Muscle of back (tissue), 3 donors: ENCODE measurements at regions not wholly inside any gene's neighbourhood (a gene's known extent, or its start where the extent isn't known, plus 50 kb on each side); places are given as distances from the start of the nearest gene placed in this dataset.

Experiments
- DNase-seq, 3 donors: peaks; one replicate each; pipeline versions ENCODE4 v3.0.0 to v3.0.0-alpha.2; 2013

DNA sequence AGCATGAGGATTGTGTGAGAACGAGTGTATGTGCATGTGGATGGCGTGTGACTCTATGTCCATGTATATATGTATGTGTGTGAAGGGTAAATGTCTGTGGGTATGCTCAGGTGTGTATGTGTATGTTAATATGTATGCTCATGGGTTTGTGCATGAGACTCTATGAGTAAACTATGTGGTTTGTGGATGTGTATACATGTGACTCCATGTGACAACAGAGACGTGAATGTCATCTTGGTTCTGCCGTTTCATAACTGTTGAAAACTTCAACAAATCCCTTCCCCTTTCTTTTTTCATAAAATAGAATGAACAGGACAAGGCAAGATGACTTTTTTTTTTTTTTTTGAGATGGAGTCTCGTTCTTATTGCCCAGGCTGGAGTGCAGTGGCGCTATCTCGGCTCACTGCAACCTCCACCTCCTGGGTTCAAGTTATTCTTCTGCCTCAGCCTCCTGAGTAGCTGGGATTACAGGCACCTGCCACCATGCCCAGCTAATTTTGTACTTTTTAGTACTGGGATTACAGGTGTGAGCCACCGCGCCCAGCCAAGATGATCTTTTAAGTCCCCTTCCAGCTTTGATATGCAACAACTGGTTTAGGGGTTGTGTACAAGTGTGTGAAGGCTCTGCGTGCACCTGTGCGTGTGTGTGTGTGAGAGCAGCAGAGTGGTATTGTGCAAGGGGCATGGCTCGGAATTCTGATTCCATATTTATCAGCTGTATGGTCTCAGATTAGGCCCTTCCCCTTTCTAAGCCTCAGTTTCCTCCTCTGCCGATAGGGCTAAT lies 106.3 kb downstream of the EBNA1BP2 start:
- no peak for DNase-seq

DNA sequence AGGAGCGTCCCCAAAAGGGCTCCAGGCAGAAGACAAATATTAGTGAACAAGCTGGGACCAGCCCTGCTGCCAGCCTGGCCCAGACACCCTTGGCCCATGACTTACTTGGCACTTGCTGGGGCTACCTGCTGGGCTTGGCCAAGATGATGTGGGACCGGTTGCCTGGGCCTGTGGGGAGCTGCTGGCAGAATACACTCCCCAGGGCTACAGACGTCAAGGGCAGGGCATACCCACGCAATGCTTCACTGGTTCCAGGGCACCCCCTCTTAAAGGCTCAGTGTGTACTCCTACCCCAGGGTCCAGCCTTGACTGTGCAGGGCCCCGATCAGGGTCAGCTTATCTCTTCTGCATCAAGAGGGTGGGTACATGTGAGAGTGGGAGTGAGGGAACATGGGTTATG lies 106.5 kb upstream of the SLC2A1 start:
- no peak for DNase-seq

DNA sequence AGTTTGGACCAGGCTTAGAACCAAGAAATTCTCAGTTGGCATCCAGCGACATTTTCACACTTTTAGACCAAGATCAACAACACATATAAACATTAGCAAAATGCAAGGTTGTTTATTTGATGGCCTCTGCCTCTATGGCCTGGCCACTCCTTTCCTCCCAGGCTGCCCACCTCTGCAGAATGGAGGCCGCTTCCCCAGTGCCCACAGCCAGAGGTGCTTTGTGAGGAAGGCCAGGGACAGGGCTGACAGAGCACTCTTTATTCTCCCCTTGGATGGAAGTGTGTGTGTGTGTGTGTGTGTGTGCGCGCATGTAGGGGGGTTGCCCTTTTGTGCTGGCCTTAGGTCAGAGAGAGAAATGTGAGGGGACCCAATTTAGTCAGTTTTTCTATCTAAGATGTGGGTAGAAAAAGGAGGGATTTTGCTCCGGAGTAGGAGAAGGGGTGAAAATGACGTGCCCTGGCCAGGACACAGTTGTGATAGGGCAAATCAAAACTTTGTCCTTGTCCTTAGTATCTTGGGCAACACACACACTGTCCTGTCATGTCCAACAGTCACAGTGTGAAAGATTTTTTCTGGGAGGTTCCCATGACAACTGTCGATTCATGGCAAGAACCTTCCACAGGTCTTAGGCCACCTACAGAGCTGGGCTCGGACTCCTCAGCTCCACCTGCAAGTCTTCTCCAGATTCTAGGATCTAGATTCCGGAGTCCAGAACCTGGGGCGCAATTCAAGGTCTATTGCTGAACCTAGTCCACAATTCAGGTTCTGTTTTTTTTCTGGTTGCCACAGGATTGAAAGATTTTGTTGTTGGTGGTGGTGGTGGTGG lies 104.9 kb upstream of the SLC2A1 start:
- DNase-seq: no peak

DNA sequence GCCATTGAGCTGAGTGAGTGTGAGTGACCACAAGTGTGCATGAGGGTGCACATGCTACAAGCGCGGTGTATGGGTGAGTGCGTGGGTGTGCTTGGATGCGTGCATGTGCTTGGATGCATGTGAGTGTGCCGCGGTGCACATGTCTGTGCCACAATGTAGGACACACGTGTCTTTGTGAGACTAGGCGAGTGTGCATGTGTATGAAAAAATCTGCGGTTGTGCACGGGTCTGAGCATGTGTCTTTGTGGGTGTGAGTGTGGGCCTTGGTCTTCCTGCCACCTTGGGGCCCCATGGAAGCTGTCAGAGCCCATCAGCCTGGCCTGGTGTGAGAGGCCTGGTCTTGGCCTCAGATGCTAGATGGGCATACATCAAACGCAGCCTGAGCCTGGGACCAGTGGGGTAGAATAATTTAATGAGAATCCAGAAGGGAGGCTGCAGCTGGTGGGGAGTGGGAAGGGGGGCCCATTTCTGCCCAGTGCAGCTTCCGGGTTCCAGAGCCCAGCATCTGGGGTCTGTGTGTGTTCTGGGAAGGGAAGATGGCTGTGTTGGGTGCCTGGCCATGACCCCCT lies 103.9 kb upstream of the SLC2A1 start:
- DNase-seq: no peak

DNA sequence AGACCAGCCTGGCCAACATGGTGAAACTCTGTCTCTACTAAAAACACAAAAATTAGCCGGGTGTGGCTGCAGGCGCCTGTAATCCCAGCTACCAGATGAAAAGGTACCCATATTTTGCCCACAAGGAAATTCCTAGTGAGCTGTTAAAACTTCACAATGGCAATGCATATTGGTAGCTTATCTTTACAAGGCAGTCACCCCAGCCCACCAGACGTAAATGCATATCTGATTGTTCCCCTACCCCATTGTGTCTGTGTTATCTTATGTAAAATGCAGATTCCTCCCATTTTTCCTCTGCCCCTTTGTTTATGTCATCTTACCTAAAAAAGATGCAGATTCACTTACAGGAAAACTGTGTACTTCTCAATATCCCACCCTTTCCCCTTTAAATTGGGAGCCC lies 103.1 kb upstream of the SLC2A1 start:
- DNase-seq: no peak

DNA sequence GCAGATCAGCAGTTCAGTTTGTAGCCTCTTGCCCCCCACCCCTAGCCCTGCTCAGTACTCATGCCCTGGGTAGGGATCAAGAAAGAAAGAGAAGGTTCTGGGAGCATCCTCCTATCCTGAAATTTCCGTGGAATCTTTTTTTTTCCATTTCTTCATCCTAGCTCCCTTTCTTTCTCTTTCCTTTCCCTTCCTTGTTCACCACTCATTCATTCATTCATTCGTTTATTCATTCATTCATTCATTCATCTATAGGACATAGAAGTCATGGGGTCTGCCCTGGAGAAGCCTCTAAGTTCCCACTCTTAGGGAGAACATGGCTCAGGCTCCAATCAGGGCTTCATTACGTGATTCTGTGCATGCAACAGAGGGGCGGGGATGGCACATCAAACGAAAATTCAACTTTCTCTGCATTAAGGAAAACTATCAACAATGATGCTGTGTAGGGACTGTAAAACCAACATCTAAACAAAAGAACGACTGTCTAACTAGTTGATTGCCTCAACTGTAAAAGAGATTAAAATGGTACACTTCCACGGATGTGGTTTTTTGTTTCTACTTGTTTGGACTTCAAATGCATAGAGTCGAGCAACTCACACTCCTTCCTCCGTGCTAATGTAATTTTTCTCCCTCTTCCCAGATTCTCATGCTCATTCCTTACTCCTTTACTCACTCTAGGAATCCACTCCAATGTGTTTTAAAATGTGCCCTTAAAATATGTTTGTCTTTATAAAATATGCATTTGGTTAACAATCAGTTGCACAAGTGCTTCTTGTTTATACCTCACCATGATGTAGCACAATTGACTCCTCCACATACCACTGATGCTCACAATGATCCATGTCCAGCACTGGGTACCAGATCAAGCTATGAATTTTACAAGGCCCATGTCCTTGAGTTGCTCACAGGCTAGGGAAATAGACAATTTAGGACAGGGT lies 101.2 kb upstream of the SLC2A1 start:
- no peak for DNase-seq

DNA sequence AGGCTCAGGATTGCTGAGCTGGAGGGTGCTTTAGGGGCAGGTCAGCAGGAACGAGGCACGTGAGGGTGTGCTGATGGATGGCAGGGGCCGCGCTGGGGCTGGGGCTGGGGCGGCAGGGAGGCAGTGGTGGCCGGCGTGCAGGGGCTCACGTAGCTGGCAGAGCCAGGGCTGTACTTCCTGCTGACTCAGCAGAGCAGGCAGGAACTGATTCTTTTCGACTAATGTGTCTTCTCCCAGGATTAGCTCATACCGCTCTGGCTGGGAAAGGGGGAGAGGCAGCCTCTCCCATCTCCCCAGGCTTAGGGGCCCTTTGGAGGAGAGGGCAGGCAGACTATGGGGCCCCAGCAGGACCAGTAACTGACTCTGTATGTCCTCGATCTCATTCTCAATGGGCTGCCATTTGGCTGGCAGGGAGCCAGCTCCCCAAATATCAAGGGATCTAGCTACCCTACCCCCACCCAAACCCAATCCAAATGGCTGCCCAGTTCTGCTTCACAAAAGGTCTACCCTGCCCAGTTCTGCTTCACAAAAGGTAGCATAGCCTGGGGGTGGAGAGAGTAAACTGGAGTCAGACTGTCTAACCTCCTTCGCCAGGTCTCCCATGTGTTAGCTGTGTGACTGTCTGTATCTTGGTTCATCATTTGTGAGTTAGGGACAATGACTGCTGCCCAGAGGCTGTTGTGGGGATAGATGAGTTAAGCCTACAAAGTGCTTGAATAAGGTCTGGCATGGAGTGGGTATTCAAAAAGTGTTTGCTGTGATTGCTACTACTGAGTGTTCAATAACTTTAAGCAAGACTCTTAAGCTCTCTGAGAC lies 100.1 kb upstream of the SLC2A1 start:
- DNase-seq: peak; percentile 32 to 77 (median 68)

DNA sequence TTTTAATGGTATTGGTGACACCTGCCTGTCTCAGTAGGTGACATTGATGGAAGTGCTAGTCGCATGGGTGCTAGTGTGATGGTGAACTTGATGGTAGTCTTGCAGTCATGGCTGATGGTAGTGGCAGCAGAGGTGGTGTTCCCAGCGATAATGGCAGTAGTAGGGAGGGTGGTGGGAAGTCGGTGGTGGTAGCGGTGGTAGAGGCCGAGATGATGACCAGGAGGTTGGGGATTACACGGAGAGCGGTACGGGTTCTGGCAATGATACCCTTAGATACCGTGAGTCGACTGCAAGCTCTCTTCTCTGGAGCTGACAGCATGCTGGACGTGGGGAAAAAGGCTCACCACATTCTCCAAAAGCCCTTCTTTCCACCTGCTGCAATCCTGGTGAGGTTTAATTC lies 99.4 kb upstream of the SLC2A1 start:
- no peak for DNase-seq

DNA sequence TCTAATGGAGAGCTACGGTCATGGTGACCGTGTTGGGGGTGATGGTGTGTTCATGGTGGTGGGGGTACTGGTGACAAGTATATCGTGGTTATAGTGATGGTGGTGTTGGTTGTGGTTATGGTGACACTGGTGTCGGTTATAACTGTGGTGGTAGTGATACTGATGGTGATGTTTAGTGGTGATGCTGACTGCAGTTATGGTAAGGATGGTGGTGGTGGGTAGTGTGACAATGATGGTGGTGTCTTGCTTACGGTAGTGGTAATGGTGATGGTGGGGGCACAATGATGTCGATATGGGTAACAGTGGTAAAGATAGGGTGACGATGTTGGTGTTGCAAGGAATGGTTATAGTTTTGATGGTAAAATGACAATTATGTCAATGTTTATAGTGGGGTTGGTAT lies 98.9 kb upstream of the SLC2A1 start:
- DNase-seq: no peak

DNA sequence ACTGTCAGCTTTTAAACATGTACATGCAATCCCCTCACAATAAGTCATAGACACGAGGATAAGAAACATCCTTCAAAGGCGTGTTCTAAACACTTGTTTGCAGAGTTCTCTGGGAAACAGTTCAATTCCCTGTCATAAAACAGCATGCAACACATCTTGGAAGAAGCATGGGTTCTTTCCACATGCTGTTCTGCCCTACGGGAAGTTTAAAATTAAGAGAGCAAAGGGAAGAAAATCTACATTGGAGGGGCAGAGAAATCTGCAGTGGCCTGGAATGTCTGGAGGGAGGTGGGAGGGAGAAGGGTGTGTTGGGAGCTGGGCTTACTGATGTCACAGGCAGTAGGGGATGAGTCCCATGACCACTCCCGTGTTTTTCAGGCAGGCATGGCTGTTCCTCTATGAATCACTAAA lies 98.3 kb upstream of the SLC2A1 start:
- peak in 1 of 3 donors; percentile 64 for DNase-seq

DNA sequence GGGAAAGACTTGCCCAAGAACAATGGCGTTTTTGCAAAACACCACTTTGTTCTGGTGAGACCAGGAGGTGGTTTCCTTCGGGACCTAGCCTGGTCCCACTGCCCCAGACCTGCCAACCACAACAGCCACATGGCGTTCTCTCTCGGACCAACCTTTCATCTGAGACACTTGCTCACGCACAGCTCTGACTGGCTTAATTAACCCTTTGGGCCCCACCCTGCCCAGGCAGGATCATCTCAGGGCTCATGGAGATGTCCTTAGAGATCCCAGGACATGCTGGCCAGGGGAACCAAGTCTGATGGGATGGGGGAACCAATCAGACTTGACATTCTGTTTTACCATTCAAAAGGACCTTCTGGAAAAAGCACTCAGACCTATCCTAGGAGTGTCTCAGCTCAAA lies 97.8 kb upstream of the SLC2A1 start:
- no peak for DNase-seq

DNA sequence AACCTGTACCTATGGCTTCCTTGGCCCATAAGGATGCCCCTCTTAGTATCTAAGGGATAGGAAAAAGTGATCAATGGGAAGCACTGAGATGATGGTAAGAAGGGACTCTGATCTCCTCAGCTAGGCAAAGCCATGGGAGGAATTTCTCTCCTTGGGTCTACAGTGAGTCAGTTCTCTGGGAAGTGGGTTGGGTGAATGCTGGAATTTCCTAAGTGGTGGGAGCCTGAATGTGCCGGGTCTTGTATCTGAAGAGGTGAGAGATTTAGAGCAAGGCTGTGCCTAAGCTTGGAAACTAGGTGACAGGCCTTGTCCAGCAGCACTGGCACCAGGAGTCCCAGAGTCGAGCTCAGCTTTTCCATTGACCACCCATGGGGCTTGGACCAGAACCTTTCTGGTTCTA lies 96.3 kb upstream of the SLC2A1 start:
- no peak for DNase-seq

DNA sequence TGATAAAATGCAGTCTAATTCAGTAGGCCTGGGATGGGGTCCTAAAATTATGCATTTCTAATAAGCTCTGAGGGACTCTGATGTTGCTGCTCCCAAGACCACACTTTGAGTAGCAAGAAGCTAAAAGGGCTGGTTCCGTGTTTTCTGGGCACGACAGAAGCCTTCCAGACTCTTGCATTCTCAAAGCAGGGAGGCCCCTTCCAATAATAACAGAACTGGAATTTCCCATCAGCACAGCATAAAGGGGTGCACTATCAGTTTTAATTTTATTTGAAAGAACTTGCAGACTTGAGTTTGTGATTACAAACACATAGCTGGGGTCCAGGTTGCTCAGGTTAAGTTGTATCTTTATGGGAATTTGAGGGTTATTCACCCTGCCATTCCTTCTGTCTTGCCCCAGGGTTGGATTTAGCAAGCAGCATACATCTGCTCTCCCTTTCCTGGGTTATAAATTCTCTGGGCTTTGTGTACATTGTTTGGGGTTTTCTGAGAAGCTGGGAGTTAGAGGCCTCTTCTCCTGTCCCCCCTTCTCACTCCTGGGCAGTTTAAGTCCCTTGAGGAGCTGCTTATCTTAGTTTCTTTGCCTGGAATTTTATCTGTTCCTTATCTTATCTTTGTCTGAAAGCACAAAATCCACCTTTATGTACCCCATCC lies 94.2 kb upstream of the SLC2A1 start:
- DNase-seq: no peak

DNA sequence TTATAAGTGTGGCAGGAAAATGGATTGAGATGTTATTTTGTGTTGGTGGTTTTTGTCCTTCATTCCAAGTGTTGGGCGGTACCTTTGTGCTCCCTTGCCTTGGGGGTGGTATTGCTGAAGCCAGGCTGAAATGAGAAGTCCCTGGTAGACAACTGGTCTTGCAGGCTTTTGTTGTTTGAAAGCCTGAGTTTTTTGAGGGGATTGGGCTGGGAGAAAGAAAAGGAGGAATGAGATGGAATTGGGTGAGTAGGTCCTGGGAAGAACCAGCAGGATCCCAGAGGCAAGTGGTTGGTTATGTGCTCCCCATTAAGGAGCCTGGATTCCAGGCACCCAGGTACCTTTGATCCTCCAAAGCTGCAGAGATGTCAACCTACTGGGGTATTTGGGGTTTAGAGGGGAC lies 93.7 kb upstream of the SLC2A1 start:
- DNase-seq: no peak

DNA sequence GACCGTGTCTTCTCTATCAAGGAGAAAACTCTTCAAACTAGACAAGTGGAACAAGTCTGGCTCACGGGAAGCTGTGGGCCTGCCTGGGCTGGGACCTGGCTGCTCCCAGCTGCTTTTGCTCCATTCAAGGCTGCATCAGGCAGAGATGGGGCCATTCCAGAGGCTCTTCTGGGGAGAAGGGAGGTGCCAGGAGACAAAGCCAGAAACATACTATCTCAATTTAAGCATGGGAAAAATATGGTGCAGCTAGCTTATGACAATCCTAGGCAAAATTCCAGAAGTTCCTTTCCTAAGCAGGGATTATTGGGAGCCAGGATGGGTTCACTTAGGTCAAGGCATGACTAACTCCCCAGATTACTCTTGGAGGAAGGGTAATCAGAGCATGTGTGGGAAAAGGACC lies 90.8 kb upstream of the SLC2A1 start:
- DNase-seq: peak; percentile 49 to 83 (median 51)

DNA sequence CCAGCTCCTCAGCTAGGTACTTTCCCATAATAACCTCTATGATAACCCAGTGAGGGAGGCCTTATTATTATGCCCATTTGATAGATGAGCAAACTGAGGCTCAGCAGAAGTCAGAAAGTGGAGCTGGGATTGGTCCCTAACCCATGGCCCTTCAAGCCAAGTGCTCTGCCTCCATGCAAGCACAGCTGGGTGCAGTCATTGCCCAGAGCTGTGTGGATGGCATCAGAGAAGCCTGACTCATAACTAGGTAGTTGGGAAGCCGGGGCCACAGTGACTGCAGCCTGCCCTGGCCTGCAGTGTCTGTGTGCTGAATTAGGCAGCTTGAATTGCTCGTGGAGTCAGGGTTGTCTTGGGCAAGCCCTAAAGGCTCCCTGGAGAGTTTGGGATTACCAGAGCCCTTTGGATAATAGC lies 89.9 kb upstream of the SLC2A1 start:
- no peak for DNase-seq

DNA sequence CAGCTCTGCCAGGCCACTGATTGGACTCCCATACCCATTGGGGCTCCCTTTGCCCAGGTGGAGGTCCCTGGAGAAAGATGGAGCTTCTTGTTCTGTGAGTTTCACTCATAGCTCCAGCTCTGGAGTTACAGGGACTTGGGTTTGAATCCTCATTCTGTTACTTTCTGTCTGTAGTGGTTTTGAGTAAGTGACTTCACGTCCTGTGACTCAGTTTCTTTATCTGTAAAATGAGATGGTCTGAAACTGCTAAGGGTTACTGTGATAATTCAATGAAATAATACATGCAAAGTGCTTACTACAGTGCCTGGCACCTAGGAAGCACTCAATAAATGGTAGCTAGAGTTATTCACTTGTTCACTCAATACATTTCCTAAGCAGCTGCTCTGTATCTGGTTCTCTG lies 88.5 kb upstream of the SLC2A1 start:
- no peak for DNase-seq

DNA sequence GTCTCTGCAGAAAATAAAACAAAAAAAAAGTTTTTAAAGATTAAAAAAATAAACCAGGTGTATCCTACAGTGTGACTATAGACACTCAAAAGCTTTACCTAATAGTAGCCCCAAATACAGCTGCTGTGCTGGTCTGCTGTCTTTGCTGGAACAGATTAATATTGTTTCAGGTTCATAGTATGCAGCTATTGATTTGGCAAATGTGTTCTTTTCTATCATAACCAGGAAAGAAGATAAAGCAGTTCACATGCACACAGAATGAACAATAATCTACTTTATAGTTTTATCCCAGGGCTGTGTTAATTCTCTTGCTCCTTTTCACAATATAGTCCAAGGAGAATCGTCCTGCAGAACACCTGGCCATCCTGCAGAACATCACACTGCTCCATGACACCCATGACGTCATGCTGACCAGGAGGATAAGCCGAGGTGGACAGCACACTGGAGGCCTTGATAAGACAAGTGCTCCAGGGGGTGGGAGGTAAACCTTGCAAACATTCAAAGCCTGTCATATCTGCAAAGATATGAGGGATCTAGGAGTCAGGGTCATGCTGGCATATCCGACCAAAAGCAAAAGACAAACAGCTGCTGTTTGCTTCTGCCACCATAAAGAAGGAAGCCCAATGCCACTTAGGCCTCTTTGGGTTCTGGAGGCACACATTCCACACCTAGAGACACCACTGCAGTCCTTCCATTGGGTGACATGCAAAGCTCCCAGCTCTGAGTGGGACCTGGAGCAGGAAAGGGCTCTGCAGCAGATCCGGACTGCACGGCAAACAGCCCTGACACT lies 86.1 kb upstream of the SLC2A1 start:
- no peak for DNase-seq

DNA sequence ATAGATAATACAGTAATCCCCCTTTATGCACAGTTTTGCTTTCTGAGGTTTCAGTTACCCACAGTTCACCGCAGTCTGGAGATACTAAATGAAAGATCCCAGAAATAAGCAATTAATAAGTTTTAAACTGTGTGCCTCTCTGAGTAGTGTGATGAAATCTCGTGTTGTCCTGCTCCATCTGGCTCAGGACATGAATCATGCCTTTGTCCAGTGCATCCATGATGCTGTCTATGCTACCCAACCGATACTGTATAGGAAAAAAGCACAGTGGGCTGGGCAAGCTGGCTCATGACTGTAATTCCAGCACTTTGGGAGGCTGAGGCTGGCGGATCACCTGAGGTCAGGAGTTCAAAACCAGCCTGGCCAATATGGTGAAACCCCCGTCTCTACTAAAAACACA lies 85.0 kb upstream of the SLC2A1 start:
- DNase-seq: no peak
